HG03097 (cell line): ENCODE measurements at regions not wholly inside any gene's neighbourhood (a gene's known extent, or its start where the extent isn't known, plus 50 kb on each side); places are given as distances from the start of the nearest gene placed in this dataset.
"Not testable (repeated sequence)": the region's sequence is repeated elsewhere in the genome, so short reads cannot be mapped to it uniquely, and the experiment has no call there.

ENCODE experiments used
- ATAC-seq: cut with Tn5 transposase; IDR thresholded peaks from one replicate; pipeline ENCODE4 v1.9.1; 2021; ENCODE audit not compliant: unreplicated experiment, low FRiP score

DNA sequence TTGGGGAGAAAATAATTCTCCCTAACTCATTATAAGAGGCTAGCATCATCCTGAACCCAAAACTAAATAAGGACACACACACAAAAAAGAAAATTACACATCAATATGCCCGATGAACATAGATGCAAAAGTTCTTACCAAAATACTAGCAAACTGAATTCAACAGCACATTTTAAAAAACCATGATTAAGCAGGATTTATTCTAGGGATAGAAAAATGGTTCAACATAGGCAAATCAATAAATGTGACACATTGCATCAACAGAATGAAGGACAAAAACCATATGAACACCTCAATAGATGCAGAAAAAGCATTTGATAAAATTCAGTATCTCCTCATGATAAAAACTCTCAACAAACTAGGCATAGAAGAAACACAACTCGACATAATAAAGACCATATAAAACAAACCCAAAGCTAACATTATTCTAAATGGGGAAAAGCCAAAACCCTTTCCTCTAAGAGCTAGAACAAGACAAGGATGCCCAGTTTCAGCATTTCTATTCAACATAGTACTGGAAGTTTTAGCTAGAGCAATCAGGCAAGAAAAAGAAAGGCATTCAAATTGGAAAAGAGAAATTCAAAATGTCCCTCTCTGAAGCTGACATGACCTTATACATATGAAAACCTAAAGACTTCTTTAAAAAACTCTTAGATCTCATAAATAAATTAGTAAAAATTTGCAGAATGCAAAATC, 200.9 kb downstream of the NKX6-1 start:
- no peak for ATAC-seq

DNA sequence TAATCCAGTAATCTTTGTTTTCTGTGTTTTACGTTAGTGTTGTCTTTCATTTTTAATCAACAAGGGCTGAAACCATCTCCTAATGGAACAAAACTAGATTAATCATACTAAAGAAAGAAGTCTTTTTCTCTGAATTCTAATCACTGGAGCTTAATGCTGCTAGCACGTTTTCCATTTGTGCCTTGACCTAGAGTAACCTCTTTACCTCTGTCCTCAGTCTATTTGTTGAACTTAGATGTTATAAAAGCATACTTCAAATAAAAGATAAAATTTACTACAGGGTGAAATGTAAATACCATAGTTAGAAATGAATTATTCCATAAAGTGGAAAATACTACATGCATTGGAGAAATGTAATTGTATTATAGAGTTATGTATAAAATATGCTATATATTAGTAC, 207.1 kb downstream of the NKX6-1 start:
- ATAC-seq: no peak

DNA sequence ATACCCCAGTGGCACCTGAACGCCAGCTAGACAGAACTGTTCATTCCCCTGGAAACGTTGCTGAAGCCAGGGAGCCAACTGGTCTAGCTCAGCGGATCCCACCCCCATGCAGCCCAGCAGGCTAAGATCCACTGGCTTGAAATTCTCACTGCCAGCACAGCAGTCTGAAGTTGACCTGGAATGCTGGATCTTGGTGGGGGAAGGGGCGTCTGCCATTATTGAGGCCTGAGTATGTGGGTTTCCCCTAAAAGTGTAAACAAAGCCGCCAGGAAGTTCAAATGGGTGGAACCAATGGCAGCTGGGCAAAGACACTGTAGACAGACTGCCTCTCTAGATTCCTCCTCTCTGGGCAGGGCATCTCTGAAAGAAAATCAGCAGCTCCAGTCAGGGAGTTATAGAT, 213.0 kb downstream of the NKX6-1 start:
- ATAC-seq: no peak

DNA sequence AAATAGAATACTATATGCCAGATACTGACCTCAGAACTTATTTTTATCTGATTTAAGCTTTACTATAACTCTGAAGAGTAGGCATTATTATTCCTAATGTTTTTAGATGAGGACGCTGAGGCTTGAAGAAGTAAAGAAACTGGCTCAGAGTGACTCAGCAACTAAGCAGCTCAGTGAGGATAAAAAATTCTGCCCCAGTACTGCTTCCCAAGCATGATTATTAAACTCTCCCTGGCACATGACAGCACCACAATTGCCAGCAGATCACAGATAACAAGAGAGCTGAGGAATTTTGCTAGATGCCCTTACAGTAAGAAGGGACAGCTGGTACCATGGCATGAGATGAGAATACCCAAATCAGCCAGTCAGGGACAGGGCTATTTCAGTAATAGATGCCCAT, 219.4 kb downstream of the NKX6-1 start:
- ATAC-seq: no peak

DNA sequence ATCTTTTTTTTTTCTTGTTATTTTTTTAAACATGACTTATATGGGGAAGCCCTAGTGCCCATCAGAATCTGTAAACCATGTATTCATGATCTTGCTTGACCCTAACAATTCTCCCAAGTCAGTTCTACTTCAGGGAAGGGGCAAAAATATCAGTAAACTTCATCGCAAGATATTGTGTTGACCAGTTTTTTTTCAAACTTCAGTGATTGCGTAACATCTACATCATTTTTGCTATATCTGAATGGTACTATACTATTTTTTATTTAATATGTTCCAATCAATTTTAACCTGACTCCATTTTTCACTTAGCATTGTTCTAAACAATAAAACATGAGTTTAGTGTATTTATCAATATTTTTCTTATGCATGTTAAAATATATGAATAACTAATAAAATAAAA, 221.2 kb downstream of the NKX6-1 start:
- ATAC-seq: no peak

DNA sequence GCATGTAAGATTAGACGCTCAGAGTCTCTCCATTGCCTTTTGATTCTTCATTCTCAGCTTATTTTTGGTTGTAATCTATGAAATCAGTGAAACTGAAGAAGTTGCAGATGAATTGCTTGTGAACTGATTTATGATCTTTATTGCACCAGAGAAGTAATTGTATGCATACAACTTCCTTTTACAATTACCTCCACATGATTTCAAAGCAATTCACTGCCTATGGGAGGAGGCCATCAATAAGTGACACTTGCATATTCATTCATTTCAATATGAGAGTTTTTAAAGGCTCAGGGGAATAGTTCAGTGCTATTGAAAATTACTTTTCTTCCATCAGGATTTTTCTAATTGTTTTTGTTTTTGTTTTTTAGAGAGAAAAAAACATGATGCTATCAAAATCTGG, 222.3 kb downstream of the NKX6-1 start:
- no peak for ATAC-seq

DNA sequence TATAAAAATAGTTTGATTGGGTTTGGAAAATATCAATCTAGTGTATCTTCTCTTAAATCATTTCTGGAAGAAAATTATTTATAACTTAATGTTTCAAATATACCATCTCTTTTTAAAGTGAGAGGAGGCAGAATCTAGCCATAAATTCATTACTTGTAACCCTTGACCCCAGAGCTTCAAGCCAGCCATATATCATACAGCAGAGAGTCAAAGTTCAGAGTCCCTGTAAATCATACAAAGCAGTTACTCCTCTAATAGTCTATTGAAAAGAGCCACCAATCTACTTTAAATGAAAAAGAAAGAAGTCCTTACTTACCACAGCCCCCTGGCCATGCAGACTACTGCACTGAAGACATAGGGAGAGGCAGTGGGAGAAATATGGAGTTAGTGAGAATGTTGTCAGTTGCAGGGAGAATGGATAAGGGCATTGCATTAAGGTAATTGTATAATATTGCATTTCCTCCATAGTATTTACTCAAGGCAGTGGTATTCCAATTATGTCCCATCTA, 229.5 kb downstream of the NKX6-1 start:
- no peak for ATAC-seq

DNA sequence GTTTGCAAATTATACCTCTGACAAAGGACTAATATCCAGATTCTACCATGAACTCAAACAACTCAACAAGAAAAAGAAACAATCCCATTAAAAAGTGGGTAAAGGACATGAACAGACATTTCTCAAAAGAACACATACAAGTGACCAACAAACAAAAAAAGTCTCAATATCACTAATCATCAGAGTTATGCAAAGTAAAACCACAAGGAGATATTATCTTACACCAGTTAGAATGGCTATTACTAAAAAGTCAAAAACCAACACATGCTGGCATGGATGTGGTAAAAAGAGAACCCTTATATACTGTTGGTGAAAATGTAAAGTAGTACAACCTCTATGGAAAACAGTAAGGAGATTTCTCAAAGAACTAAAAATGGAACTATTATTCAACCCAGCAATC, 234.4 kb downstream of the NKX6-1 start:
- ATAC-seq: no peak

DNA sequence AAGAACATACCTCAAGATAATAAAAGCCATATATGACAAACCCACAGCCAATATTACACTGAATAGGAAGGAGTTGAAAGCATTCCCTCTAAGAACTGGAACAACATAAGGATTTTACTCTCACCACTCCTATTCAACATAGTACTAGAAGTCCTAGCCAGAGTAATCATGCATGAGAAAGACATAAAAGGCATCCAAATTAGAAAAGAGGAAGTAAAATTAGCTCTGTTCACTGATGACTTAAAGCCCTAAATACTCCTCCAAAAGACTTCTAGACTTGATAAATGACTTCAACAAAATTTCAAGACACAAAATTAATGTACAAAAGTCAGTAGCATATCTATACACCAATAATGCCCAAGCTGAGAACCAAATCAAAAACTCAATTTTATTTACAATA, 235.7 kb downstream of the NKX6-1 start:
- no peak for ATAC-seq

DNA sequence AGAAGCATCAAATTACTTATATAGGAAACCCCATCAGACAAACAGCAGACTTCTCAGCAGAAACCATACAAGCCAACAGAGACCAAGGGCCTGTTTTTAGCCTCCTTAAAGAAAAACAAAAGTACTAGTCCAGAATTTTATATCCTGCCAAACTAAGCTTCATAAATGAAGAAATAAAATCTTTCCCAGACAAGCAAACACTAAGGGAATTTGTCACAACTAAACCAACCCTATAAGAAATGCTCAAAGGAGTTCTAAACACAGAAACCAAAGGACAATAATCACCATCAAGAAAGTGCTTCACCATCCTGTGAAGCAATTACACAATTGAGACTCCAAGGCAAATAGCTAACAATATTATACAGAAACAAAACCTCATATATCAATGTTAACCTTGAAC, 238.6 kb downstream of the NKX6-1 start:
- no peak for ATAC-seq

DNA sequence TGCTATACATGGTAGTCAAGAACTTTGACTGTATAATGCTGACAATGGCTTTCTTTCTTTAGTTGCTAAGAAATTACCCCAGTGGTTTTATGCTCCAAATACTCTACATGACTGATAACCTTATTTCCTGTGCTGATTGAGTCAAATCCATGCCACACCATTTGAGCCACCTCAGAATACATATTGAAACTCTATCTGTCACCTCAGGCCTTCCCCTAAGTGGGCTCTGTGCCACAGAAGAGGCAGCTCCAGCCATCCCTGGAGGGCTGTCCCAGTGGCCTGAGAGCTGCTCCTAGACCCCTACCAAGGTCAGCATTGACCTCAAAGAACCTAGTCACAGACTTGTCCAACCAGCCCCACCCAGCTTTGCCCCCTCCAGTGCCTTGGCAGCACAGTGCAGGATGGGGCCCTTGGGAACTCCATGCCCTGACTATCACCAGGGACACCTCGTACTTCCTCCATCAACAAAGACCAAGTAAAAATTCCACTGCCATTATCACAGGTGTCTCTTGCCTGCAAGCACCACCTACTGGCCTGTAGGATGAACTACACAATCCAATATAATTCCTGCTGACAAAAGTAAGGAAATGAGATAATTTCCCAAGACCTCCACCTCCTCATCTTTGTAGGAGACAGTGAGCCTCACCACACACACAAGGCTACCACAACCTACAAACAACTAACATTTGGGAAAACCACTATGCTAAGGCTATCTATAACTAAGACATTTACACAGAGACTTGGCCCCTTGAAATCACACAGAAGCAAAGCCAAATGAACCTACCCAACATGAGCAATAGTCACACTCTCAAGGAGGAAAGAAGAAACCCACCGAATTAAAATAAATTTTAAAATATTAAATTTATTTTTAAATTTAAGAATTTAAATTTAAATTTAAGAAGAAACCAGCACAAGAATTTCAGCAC, 239.9 kb downstream of the NKX6-1 start:
- ATAC-seq: peak; percentile 85

DNA sequence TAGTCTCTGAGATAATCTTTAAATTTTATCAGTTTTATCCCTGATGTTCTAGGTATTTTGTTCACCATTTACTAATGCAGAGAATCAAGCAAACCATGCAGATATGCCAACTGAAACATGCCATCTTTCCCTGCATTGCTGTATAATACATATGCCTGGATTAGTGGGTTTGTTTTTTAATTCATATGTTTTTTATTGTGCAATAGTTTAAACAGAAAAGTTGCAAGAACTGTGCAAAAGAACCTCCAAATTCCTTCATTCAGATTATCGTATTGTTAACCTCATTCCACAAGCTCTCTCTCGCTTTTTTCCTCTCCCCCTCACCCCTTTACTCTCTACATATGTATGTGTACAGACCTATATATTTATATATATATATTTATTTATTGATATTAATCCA, 244.6 kb downstream of the NKX6-1 start:
- no peak for ATAC-seq

DNA sequence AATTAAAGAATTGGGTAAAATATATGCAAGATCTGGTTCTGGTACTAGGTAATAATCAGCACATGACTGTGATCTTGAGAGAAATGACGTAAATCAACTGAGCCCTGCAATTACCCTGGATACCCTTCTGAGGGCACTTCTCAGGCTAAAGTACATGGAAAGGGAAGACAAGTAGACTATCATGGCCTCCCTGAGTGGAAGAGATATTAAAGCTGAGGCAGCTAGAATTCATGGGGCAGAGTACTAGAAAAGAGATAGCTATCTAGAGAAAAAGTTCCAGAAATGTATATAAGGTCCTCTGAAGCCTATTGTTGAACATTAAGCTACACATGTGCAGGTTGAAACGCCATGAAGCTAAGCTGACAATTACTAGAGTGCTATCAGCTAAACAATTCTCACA, 249.6 kb downstream of the NKX6-1 start:
- no peak for ATAC-seq

DNA sequence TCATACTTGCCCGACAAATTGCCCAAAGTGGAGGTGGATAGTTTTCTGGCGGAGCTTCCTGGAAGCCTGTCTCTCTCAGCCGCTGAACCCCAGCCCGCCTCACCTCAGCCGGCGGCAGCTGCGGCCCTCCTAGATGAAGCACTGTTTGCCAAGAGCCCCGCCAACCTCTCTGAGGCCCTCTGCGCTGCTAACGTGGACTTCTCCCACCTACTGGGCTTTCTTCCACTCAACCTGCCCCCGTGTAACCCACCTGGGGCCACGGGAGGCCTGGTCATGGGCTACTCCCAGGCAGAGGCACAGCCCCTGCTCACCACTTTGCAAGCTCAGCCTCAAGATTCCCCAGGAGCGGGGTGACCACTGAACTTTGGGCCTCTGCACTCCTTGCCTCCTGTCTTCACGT, 254.1 kb downstream of the NKX6-1 start:
- not testable (repeated sequence) for ATAC-seq

DNA sequence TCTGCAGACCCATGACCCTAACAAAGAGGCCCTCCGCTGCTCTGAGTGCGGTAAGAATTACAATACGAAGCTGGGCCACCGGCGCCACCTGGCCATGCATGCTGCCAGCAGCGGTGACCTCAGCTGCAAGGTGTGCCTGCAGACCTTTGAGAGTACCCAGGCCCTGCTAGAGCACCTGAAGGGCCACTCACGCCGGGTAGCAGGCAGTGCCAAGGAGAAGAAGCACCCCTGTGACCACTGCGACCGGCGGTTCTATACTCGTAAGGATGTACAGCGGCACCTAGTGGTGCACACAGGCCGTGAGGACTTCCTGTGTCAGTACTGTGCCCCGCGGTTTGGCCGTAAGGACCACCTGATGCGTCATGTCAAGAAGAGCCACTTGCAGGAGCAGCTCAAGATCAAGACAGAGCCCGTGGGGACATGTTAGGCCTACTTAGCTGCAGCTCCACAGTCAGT, 254.7 kb downstream of the NKX6-1 start:
- not testable (repeated sequence) for ATAC-seq

DNA sequence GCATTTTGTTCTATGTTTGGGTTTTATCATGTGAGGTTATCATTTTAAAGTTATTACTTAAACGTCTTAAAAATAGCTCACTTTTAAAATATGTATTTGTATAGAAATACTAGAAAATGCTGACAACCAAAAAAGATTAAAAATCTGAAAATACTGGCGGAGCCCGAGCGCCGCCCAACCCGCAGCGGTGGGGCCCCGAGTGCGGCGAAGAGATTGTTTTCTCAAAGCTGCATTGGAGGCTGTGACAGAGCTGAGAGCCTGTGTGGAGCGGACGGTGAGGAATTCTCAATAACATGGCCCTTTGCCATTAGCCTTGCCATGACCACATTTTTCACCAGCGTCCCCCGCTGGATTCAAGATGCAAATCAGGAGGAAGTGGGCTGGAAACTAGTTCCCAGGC, 255.4 kb downstream of the NKX6-1 start:
- ATAC-seq: no peak

DNA sequence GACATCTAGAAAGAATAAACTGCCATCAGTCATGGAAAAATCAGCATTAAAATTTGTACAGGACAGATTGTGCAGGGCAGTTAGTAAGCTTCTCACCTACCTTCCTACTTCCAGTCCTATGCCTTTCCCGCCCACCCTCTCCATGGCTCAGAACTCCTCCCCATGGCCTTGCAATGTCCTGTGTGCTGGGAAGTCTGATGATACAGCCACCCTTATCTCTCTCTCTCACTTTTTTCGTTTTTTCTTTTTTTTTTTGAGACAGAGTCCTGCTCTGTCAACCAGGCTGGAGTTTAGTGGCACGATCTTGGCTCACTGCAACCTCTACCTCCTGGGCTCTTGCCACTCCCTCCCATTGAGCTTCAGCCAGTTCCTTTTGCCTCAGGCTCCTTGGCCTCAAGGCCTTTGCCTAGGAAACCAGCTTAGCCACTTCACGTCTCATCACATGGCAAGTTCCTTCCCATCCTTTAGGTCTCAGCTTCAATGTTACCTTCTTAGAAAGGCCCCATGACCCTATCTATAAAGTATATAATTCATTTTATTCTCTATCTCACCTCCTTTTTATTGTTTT, 259.7 kb downstream of the NKX6-1 start:
- ATAC-seq: no peak

DNA sequence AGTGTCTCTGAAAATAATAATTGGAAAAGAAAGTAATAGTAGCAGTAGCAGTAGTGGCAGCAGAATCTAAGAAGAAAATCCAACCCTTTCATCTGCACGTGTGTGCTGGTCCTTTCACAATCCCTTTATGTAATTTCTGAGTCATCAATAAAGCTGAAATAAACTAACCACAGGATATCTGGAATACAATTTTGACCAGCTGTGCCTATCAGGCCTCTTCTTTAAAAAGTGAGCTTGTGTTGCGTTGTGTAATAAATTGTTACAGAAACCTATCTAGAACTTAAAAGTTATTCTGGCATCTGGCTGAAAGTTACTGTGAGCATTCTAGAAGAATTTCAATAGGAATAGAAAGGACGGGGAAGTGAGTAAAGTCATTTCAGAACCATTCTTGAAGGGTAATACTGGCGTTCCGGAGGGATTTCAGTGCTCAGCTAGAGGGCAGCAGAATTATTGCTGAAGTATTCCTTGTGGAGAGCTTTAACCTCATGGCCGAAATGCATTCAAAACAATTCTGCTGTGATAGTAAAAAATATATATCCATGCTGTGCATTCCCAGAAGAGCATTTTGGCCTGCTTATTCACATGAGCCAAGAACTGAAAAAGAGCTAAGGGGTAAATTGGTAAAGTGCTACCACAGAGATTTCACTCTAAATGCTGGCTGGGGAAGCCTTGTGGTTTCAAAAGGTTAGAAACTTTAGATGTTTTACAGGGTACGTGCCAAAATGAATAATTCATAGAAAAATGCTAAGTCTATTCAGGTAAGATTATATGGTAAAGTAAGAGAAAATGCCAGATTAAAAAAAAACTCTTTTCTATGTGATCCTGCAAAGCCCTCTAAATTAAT, 260.6 kb downstream of the NKX6-1 start:
- ATAC-seq: no peak

DNA sequence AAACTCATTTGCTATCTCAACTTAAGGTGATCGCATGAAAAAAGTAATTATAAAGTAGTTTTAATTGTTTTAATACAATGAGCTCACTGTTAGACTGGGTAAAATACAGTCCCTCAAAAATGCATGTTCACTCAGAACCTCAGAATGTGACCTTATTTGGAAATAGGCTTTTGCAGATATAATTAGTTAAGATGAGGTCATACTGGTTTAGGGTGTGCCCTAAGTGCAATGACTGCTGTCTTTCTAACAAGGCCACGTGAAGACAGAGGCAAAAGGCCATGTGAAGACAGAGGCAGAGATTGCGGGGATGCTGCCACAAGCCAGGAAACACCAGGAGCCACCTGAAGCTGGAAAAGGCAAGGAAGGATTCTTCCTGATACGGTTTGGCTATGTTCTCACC, 262.1 kb downstream of the NKX6-1 start:
- no peak for ATAC-seq

DNA sequence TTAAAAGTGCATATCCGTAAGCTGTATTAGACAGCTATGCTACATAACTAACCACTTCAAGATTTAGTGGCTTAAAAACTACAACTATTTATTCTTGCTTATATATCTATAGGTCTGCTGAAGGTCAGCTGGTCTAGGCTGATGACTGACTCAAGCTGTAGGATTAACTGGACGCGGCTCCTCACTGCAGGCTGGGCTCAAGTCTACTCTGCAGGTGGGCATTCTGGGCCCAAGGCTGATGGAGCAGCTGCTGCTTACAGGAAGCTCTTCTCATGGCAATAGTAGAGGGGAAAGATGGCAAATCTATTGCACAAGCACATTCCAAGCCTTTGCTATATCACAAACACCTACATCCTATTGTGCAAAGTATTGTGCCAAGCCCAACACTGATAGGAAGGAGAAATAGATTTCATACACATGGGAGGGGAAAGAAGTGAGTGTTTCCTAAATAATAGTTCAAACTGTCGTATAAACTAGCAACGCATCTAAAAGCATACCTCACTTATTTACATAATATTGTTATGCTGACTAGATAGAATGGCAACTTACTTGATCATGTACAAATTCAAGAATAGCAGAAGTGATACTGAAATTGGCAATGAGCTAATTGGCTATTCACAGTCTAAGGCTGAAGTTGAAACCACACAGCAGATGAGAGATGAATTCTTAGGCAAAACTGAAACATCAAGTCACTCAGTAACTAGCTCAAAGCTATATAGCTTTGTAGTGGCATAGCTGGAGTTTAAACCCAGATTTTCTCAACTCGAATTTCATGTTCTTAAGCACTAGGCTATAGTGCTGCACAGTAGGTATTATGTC, 263.8 kb downstream of the NKX6-1 start:
- ATAC-seq: peak; percentile 100
